ENCODE measurements at regions not wholly inside any gene's neighbourhood (a gene's known extent, or its start where the extent isn't known, plus 50 kb on each side); places are given as distances from the start of the nearest gene placed in this dataset.
A peak's percentile ranks its signal among the peaks of the same experiment; 100 is the strongest.

DNA sequence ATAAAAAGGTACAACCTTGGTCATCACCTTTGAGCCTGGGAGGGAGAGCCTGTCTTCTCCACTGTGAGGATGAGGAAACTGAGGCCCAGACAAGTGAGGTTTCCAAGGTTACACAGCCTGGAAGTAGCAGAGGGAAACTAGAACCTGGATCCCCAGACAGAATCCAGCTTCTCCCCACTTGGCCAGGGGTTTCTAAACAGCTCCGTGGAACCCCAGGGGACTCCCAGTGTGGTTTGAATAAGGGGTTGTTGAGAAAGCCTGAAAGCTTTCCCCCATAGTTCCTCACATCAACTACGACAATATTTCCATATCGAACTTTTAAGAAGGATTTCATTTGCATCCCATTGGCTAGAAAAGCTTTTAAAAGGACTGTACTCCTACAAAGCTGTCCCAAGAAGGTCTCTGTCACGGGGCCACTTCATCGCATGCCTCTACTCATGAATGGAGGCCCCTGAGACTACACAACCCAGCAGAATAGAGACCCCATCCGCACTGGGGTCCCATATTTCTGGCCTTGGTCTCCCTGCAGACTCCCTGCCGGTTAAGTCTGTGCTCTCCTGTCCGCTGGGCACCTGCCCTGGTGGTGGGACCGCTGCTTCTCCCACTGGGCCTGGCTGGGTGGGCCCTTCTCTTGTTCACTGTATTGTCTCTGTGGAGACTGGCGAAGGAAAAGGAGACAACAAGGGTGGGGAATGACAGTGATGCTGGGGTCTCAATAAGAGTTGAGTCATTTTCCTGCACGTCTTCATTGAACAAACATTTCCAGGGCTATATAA lies 178.5 kb downstream of the SMAD6 start:
- Histone ChIP-seq H3K36me3 (no peaks in the 10 kb centered on the region), H3K27me3 (replicated peaks in 1 of 7) (peaks cover 0 to 10% (median 0%) of the 10 kb centered on the region in 7 donors), H3K27ac (no peak overlapping the region), H3K9me3 (no peaks in the 10 kb centered on the region), H3K4me1 (peaks cover 0 to 24% (median 6%) of the 10 kb centered on the region in 6 donors), H3K4me3 (no peak overlapping the region)
- TF ChIP-seq, protein P1, sequence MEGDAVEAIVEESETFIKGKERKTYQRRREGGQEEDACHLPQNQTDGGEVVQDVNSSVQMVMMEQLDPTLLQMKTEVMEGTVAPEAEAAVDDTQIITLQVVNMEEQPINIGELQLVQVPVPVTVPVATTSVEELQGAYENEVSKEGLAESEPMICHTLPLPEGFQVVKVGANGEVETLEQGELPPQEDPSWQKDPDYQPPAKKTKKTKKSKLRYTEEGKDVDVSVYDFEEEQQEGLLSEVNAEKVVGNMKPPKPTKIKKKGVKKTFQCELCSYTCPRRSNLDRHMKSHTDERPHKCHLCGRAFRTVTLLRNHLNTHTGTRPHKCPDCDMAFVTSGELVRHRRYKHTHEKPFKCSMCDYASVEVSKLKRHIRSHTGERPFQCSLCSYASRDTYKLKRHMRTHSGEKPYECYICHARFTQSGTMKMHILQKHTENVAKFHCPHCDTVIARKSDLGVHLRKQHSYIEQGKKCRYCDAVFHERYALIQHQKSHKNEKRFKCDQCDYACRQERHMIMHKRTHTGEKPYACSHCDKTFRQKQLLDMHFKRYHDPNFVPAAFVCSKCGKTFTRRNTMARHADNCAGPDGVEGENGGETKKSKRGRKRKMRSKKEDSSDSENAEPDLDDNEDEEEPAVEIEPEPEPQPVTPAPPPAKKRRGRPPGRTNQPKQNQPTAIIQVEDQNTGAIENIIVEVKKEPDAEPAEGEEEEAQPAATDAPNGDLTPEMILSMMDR (IDR thresholded peaks at IDR 0.05 in 8 of 11, conservative IDR thresholded peaks at IDR 0.05 in 3 of 11) = no peak
- TF ChIP-seq POLR2AphosphoS5 (IDR thresholded peaks at IDR 0.05) (no peak), POLR2A (IDR thresholded peaks at IDR 0.05) (no peak)
- intact Hi-C loops (cut with DNase I; ENCODE audit: low total_unique reads) = no loop called here
- DNase-seq = peak; percentile 36
- 86 to 93% (median 89%) methylated on average over 11 of the region's 11 CpGs for WGBS, 5 donors

DNA sequence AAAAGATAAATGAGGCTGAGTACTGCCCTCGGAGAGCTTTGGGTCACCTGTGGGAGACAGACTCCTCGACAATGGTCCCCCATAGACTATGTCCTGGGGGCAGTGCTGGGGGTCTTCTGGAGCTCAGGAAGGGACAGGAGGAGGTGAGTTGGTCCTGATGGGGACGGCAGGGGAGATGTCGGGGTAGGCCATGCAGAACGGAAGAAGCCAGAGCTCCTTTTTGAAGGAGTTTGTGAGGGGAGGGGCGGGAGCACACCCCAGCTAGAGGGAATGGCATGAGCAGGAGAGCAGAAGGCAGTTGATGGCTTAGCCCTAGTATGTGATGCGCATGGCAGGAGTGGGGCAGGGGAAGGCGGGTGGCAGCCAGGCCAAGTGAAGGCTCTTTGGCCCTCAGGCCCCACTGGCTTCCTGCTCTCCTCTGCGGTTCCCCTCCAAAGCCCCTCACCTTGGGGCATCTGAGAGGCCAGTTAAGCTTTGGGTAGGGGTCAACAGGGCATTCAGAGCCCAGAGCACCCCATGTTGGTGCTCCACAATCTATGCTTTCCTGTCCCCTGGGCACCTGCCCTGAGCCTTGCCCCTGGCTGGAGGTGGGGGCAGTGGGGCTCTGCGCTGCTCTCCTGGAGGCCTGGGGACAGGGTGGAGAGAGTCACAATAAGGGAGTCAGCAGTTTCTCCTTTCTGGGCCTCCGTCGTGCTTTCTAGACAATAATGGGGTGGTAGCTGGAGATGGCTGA lies 179.3 kb downstream of the SMAD6 start:
- peak; percentile 37 for DNase-seq
- Histone ChIP-seq H3K4me1 (peaks cover 0 to 24% (median 6%) of the 10 kb centered on the region in 6 donors), H3K9me3 (no peaks in the 10 kb centered on the region), H3K27ac (no peak overlapping the region), H3K4me3 (no peak overlapping the region), H3K27me3 (replicated peaks in 1 of 7) (peaks cover 0 to 10% (median 0%) of the 10 kb centered on the region in 7 donors), H3K36me3 (no peaks in the 10 kb centered on the region)
- TF ChIP-seq POLR2AphosphoS5 (IDR thresholded peaks at IDR 0.05) = no peak
- TF ChIP-seq, protein P1 (IDR thresholded peaks at IDR 0.05 in 8 of 11, conservative IDR thresholded peaks at IDR 0.05 in 3 of 11) = no peak
- TF ChIP-seq POLR2A (IDR thresholded peaks at IDR 0.05) = no peak
- 91 to 98% (median 94%) methylated on average over 12 of the region's 12 CpGs for WGBS, 5 donors
- intact Hi-C loops (cut with DNase I; ENCODE audit: low total_unique reads) = no loop called here

DNA sequence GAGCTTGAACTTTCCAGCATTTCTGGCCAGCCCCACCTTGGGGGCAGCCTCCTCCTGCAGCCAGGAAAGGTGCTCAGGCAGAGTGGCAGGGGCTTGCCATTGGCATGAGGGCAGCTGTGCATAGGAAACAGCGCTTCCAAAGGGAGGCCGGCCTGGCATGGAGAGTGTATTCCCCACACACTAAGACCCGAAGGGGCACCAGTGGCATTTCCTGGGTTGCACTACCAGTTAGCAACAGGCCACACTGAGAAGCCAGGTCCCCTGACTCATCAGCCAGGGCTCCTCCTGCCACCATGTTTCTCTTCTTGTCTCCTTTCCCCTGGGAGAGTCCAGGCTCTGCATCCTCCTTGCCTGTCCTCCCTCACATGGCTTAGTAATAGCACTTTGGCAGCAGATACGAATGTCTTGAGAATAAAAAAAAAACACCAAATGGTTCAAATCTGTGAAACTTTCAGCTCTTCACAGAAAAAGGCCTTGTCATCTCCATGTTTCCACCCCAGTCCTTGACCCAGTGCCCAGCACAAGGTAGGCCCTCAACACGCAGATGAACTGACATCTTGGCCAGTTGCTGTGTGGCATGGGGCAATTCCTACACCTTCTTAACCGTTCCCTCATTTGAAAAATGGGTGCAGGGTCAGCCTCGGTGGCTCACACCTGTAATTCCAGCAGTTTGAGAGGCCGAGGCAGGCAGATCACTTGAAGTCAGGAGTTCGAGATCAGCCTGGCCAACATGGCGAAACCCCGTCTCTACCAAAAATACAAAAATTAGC lies 180.4 kb downstream of the SMAD6 start:
- Histone ChIP-seq H3K36me3 (no peaks in the 10 kb centered on the region), H3K9me3 (no peaks in the 10 kb centered on the region), H3K27ac (peak overlapping the region in 2 of 8 donors; percentile 25 to 38), H3K27me3 (replicated peaks in 1 of 7) (peaks cover 0 to 10% (median 0%) of the 10 kb centered on the region in 7 donors), H3K4me1 (peaks cover 0 to 22% (median 4%) of the 10 kb centered on the region in 6 donors), H3K4me3 (no peak overlapping the region)
- 84 to 93% (median 89%) methylated on average over 9 to 11 of the region's 11 CpGs for WGBS, 5 donors
- no peak for DNase-seq
- intact Hi-C loops (cut with DNase I; ENCODE audit: low total_unique reads) = no loop called here
- TF ChIP-seq POLR2A (IDR thresholded peaks at IDR 0.05) = no peak
- TF ChIP-seq, protein P1 (IDR thresholded peaks at IDR 0.05 in 8 of 11, conservative IDR thresholded peaks at IDR 0.05 in 3 of 11) = no peak
- no peak for TF ChIP-seq POLR2AphosphoS5 (IDR thresholded peaks at IDR 0.05)

All from spleen (tissue), 11 donors.